WTC11 (cell line): ENCODE measurements at regions not wholly inside any gene's neighbourhood (a gene's known extent, or its start where the extent isn't known, plus 50 kb on each side); places are given as distances from the start of the nearest gene placed in this dataset.

ENCODE experiments used
- CBFB ChIP-seq: sonication (generic); formaldehyde crosslinking; IDR thresholded peaks from 2 replicates; pipeline ENCODE4 v1.8.1; 2022; ENCODE audit warnings: mild to moderate bottlenecking, low read depth, missing genetic modification reagents
- CREB1 ChIP-seq: sonication (generic); formaldehyde crosslinking; IDR thresholded peaks from 2 replicates; pipeline ENCODE4 v1.8.0; 2023; ENCODE audit warnings: mild to moderate bottlenecking, missing genetic modification reagents
- CTCF ChIP-seq: fragments of 200-600 bp; IDR thresholded peaks from 2 replicates; pipeline ENCODE4 v1.8.0; 2022; ENCODE audit warnings: antibody characterized with exemption
- E2F1 ChIP-seq: sonication (generic); formaldehyde crosslinking; IDR thresholded peaks from 2 replicates; pipeline ENCODE4 v1.8.0; 2022; ENCODE audit warnings: mild to moderate bottlenecking, missing genetic modification reagents
- MAX ChIP-seq: sonication (generic); formaldehyde crosslinking; IDR thresholded peaks from 2 replicates; pipeline ENCODE4 v1.8.0; 2022; ENCODE audit warnings: mild to moderate bottlenecking, missing genetic modification reagents
- ZNF425 ChIP-seq: fragments of 250-450 bp; sonication (Bioruptor Pico); conservative IDR thresholded peaks from 2 replicates; pipeline ENCODE4 v1.9.0; 2021; ENCODE audit warnings: mild to moderate bottlenecking
- ZNF532 ChIP-seq: fragments of 250-450 bp; sonication (Bioruptor Pico); IDR thresholded peaks from 2 replicates; pipeline ENCODE4 v1.9.0; 2021; ENCODE audit warnings: mild to moderate bottlenecking, borderline replicate concordance

- TF ChIP-seq ZNF532 (CRISPR knock-in tag) (no peak), CTCF (peak; percentile 59), CREB1 (no peak), CBFB (no peak), ZNF425 (CRISPR knock-in tag) (no peak), MAX (CRISPR knock-in tag) (no peak), E2F1 (CRISPR knock-in tag) (no peak)
Measured at GRCh38 chr10:52951824-52952223, 179.2 kb upstream of the MBL2 start.
